ENCODE measurements at regions not wholly inside any gene's neighbourhood (a gene's known extent, or its start where the extent isn't known, plus 50 kb on each side); places are given as distances from the start of the nearest gene placed in this dataset.

DNA sequence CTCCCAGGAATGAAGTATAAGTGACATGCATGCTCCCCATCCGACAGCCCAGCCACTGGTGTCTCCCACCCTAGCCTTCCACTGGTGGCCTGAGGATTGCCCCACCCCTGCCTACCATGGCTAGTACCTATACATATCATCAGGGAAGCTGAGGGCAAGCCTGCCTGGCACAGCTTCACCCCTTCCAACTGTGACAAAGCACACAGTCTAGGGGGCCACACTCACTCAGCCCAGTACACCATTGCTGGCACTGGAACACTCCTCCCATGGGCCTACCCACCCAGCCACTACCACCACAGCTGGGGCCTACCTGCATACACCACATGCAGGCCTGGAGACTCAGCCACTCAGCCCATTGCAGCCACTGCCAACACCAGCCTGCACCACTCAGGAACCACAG, 393.1 kb upstream of the STEAP1 start:
- no peaks in the 10 kb centered on the region for H3K27me3 Mint-ChIP-seq (ENCODE audit: low read depth)
- no peaks in the 10 kb centered on the region for H3K4me1 Mint-ChIP-seq (ENCODE audit: low read depth)
- no peak for DNase-seq (ENCODE audit: low spot score)
- no peaks in the 10 kb centered on the region for H3K9me3 Mint-ChIP-seq
- no peaks in the 10 kb centered on the region for H3K36me3 Mint-ChIP-seq (ENCODE audit: low read depth)
- no peak overlapping the region for H3K4me3 Mint-ChIP-seq
- H3K27ac Mint-ChIP-seq = no peak overlapping the region

DNA sequence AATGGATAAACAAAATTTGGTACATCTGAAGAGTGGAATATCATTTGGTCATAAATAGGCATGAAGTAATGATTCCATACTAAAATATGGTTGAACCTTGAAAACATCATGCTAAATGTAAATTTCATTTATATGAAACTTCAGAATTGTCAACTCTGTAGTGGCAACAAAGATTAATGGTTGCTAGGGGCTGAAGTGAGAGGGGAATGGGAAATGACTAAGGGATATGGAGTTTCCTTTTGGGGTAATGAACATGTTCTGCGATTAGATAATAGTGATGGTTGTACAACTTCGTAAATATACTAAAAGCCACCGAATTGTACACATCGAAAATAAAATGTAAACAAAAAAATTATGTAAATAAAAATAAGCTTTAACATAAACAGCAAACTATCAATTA, 384.1 kb upstream of the STEAP1 start:
- Mint-ChIP-seq H3K27me3 (ENCODE audit: low read depth) (no peaks in the 10 kb centered on the region), H3K4me3 (no peak overlapping the region), H3K9me3 (no peaks in the 10 kb centered on the region), H3K36me3 (ENCODE audit: low read depth) (no peaks in the 10 kb centered on the region), H3K4me1 (ENCODE audit: low read depth) (no peaks in the 10 kb centered on the region), H3K27ac (no peak overlapping the region)
- no peak for DNase-seq (ENCODE audit: low spot score)

DNA sequence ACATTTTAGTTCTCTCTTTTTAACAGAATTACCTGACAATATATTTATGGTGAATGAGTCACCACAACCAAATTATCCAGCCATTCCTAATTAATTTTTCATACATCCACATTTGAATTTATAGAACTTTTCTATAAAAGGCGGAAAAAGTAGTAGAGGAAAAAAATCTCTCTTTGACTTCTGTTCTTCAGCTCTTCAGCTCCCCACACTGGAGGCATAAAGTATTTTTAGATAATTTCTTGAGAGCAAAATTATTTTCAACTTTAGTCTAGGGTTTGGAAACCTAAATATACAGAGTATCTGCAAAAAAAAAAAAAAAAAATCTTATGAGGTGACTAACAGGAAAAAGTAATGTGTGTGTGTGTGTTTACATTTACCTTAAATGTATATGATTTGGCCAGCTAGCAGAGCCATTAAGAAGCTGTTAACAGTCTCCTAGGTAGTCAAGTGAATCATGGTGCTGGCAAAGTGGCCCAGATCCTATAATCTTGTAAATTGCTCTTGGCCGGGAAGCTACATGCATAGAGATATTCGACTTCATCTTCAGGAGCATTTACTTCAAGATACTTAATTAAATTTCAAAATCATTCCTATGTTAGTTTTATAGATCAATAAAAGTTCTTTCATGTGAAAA, 383.1 kb upstream of the STEAP1 start:
- no peak for DNase-seq (ENCODE audit: low spot score)
- Mint-ChIP-seq H3K4me1 (ENCODE audit: low read depth) (no peaks in the 10 kb centered on the region), H3K36me3 (ENCODE audit: low read depth) (no peaks in the 10 kb centered on the region), H3K4me3 (no peak overlapping the region), H3K27ac (no peak overlapping the region), H3K9me3 (no peaks in the 10 kb centered on the region), H3K27me3 (ENCODE audit: low read depth) (no peaks in the 10 kb centered on the region)

DNA sequence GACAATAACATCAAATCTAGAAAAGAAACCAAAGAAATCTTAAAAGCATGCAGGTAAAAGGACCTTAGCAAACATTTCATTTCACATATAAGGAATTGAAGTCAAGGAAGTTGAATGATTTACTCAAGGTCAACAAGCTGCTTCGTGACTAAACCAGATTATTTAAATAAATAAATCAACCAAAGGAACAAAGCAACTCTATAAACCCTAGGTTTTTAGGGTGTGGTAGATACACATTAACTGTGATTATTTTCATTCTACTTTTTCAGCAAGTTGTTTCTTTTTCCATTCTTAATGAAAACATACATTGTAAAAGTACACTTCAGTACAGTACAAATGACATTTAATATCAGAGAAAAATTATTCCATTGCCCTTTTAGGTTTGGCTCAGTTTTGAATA, 382.0 kb upstream of the STEAP1 start:
- Mint-ChIP-seq H3K4me3 (no peak overlapping the region), H3K4me1 (ENCODE audit: low read depth) (no peaks in the 10 kb centered on the region), H3K36me3 (ENCODE audit: low read depth) (no peaks in the 10 kb centered on the region), H3K27me3 (ENCODE audit: low read depth) (no peaks in the 10 kb centered on the region), H3K9me3 (no peaks in the 10 kb centered on the region), H3K27ac (no peak overlapping the region)
- DNase-seq (ENCODE audit: low spot score) = no peak

DNA sequence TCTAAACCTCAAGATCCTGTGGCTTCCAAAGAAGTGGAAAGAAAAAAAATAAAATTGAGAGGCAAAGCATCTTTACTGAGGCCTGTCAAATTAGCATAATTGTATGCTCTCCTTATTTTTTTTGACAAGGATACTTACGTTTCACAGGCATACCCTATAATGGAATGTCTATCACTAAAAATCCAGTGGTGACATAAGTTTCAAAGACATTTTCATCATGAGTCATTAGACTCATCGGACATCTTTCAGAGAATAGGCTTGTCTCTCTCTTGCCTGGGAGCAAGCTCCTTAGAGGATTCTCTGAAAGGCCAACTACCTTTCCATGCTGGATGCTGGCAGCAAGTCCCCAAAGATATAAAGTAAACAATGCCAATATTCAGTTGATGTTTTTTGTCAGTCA, 380.7 kb upstream of the STEAP1 start:
- no peaks in the 10 kb centered on the region for H3K4me1 Mint-ChIP-seq (ENCODE audit: low read depth)
- DNase-seq (ENCODE audit: low spot score) = no peak
- H3K4me3 Mint-ChIP-seq = no peak overlapping the region
- no peaks in the 10 kb centered on the region for H3K9me3 Mint-ChIP-seq
- no peaks in the 10 kb centered on the region for H3K27me3 Mint-ChIP-seq (ENCODE audit: low read depth)
- no peaks in the 10 kb centered on the region for H3K36me3 Mint-ChIP-seq (ENCODE audit: low read depth)
- H3K27ac Mint-ChIP-seq = no peak overlapping the region

DNA sequence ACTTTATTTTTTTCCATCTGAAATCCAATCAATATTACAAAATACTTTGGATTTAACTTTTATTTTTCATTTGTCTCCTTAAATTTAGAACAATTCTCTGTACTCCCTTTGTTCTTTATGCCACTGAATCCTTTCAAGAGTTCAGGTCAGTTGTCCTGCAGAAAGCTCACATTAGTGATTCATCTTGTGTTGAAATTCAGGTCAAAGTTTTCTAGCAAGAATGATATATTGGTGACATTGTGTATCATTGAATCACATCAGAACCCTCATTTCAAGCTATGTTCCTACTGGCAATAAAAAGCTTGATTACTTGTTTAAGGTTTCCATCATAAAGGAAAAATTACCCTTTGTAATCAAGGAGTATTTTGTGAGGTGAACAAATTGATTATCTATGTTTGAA, 378.8 kb upstream of the STEAP1 start:
- Mint-ChIP-seq H3K9me3 (no peaks in the 10 kb centered on the region), H3K4me1 (ENCODE audit: low read depth) (no peaks in the 10 kb centered on the region), H3K27ac (no peak overlapping the region), H3K27me3 (ENCODE audit: low read depth) (no peaks in the 10 kb centered on the region), H3K36me3 (ENCODE audit: low read depth) (no peaks in the 10 kb centered on the region), H3K4me3 (no peak overlapping the region)
- no peak for DNase-seq (ENCODE audit: low spot score)

DNA sequence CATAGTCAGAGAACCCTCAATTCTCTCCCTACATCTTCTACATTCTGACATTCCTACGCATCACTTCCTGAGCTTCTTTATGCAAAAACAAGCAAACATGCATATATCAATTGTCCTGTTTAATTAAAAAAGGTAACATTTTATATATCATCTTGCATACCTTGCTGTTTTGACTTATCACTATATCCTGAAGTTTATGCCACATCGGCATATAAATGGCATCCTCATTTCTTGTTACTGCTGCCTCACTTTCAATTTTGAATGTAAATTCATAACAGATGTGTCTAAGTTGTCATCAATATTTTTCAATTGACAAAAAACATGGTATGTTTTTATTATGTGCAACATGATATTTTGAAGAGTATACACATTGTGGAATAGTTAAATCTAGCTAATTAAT, 377.3 kb upstream of the STEAP1 start:
- H3K27ac Mint-ChIP-seq = no peak overlapping the region
- H3K4me3 Mint-ChIP-seq = no peak overlapping the region
- no peaks in the 10 kb centered on the region for H3K36me3 Mint-ChIP-seq (ENCODE audit: low read depth)
- DNase-seq (ENCODE audit: low spot score) = no peak
- no peaks in the 10 kb centered on the region for H3K4me1 Mint-ChIP-seq (ENCODE audit: low read depth)
- H3K27me3 Mint-ChIP-seq (ENCODE audit: low read depth) = no peaks in the 10 kb centered on the region
- no peaks in the 10 kb centered on the region for H3K9me3 Mint-ChIP-seq

DNA sequence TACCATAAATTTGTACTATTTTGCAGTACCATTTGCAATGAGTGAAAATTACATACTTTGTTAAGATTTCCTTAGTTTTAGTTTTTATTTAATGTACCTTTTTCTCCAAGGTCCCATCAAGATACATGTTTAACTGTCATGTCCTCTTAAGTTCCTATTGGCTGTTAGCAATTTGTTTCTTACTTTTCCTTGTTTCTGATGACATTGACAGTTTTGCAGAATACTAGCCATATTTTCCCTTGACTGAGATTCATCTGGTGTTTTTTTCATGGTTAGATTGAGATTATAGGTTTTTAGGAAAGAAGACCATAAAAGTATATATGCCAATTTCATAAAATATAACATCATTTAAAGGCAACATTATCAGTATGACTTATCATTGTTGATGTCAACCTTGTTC, 376.8 kb upstream of the STEAP1 start:
- DNase-seq (ENCODE audit: low spot score) = no peak
- Mint-ChIP-seq H3K9me3 (no peaks in the 10 kb centered on the region), H3K4me1 (ENCODE audit: low read depth) (no peaks in the 10 kb centered on the region), H3K4me3 (no peak overlapping the region), H3K27me3 (ENCODE audit: low read depth) (no peaks in the 10 kb centered on the region), H3K36me3 (ENCODE audit: low read depth) (no peaks in the 10 kb centered on the region), H3K27ac (no peak overlapping the region)

DNA sequence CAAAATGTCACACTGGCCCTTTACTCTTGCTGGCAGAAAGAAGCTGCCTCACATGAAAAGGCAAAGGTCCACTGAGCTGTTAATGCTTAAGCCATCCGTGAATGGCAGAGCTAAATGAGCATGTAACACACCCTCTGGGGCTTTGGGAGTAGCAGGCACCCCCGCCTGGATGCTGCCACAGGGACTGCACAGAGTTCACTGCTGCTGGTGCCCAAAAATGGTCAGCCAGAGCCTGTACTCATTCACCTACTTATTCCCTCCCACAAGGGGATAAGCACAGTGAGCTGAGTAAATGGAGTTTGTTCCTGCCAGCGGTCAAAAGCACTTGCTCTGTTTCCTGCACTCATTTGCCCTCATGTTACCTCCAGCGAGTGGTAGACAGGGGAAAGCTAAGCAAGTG, 374.0 kb upstream of the STEAP1 start:
- no peaks in the 10 kb centered on the region for H3K36me3 Mint-ChIP-seq (ENCODE audit: low read depth)
- no peak overlapping the region for H3K4me3 Mint-ChIP-seq
- H3K9me3 Mint-ChIP-seq = no peaks in the 10 kb centered on the region
- H3K27ac Mint-ChIP-seq = no peak overlapping the region
- no peaks in the 10 kb centered on the region for H3K4me1 Mint-ChIP-seq (ENCODE audit: low read depth)
- DNase-seq (ENCODE audit: low spot score) = no peak
- no peaks in the 10 kb centered on the region for H3K27me3 Mint-ChIP-seq (ENCODE audit: low read depth)

DNA sequence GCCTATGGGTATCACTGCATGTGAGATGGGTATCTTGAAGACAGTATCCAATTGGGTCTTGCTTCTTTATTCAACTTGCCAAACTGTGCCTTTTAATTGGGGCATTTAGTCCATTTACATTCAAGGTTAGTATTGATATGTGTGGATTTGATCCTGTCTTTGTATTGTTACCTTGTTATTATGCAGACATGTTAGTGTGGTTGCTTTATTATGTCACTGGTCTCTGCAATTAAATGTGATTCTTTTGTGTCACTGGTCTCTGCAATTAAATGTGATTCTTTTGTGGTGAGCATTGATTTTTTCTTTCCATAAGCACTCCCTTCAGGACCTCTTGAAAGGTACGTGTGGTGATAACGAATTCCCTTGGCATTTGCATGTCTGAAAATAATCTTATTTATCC, 357.8 kb upstream of the STEAP1 start:
- no peaks in the 10 kb centered on the region for H3K9me3 Mint-ChIP-seq
- no peaks in the 10 kb centered on the region for H3K36me3 Mint-ChIP-seq (ENCODE audit: low read depth)
- no peaks in the 10 kb centered on the region for H3K4me1 Mint-ChIP-seq (ENCODE audit: low read depth)
- no peak for DNase-seq (ENCODE audit: low spot score)
- H3K4me3 Mint-ChIP-seq = no peak overlapping the region
- H3K27ac Mint-ChIP-seq = no peak overlapping the region
- no peaks in the 10 kb centered on the region for H3K27me3 Mint-ChIP-seq (ENCODE audit: low read depth)

DNA sequence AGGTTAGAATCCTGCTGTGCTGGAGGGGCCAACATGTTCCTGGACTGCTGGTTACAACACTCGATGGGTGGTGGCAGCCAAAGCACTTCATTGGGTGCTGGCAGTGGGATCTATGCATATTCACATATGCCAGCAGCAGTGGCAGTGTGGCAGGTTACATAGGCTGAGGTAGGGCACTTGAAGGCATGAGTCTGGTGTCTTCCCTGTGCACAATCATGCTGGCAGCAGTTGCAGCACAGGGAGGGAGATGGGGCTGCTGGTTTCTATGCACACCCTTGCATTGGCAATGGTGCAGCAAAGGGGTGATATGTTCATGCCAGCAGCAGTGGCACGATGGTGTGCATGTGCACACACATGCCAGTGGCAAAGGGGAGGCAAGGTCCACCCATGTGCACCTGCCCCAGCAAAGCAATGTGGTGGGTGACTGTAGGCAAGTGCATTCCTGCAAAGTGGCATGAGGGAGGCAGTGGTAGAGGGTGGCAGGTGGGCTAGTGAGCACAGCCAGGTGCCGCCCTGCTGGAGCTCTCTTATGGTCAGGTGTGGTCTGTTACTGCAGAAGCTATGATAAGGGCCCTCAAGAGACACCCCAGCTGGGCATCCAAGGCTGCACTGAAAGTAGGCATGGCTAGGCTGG, 356.2 kb upstream of the STEAP1 start:
- Mint-ChIP-seq H3K27ac (no peak overlapping the region), H3K4me1 (ENCODE audit: low read depth) (no peaks in the 10 kb centered on the region), H3K27me3 (ENCODE audit: low read depth) (no peaks in the 10 kb centered on the region), H3K4me3 (no peak overlapping the region), H3K9me3 (no peaks in the 10 kb centered on the region), H3K36me3 (ENCODE audit: low read depth) (no peaks in the 10 kb centered on the region)
- DNase-seq (ENCODE audit: low spot score) = no peak

DNA sequence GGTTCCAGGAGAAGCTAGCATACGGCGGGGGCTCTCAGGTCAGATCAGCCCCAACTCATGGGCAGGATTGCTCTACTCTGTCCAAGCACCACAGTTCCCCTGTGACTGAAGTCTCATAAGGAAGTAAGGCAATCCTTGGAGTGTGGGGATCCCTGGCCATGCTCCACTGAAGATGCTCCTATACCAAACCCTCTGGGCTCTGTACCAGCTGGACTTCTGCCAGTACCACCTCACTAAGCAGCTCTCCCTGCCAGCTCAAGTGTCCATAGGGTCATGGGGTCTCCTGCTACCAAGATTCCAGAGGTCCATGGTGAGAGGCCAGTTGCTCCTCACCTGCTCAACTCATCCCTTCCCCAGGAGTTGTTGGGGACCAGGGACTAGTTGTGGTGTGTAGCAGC, 355.7 kb upstream of the STEAP1 start:
- no peaks in the 10 kb centered on the region for H3K27me3 Mint-ChIP-seq (ENCODE audit: low read depth)
- H3K36me3 Mint-ChIP-seq (ENCODE audit: low read depth) = no peaks in the 10 kb centered on the region
- DNase-seq (ENCODE audit: low spot score) = no peak
- no peak overlapping the region for H3K27ac Mint-ChIP-seq
- no peaks in the 10 kb centered on the region for H3K9me3 Mint-ChIP-seq
- no peak overlapping the region for H3K4me3 Mint-ChIP-seq
- H3K4me1 Mint-ChIP-seq (ENCODE audit: low read depth) = no peaks in the 10 kb centered on the region

DNA sequence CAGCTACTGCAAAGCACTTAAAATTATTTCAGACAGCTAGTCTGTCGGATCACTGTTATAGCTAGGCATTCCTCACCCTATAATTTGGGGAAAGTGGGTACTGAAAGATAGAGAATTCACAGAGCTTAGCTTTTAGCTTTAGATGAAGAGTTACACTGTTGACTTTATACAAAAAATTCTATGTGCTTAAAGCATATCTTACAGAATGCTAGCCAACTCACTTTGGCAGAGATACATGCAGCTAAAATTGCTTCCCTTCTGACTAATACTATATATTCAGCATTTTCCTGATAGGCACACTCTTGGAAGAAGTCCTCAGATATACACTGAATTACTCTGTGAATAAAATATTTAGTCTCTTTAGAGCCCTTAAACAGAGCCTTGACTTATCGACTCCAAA, 353.5 kb upstream of the STEAP1 start:
- H3K9me3 Mint-ChIP-seq = no peaks in the 10 kb centered on the region
- no peaks in the 10 kb centered on the region for H3K4me1 Mint-ChIP-seq (ENCODE audit: low read depth)
- H3K36me3 Mint-ChIP-seq (ENCODE audit: low read depth) = no peaks in the 10 kb centered on the region
- H3K27me3 Mint-ChIP-seq (ENCODE audit: low read depth) = no peaks in the 10 kb centered on the region
- DNase-seq (ENCODE audit: low spot score) = no peak
- no peak overlapping the region for H3K27ac Mint-ChIP-seq
- no peak overlapping the region for H3K4me3 Mint-ChIP-seq

DNA sequence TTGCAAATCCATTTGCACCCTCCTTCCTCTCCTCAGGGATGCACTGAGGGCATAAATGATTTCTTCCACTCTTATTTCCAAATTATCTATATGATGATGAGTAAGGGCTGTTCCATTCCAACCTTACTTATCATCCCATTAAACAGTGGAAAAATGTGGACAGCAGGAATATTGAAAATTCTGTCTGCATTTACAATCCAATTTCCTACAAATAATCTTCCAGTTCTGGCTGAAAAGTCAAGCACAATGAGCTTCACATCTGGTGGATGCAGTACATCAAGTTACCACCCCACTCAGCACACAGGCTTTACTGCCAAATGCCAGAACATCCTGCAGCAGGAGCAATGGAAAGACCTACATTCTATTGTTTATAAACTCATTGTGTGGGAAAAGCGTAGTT, 345.0 kb upstream of the STEAP1 start:
- Mint-ChIP-seq H3K36me3 (ENCODE audit: low read depth) (no peaks in the 10 kb centered on the region), H3K4me3 (no peak overlapping the region)

DNA sequence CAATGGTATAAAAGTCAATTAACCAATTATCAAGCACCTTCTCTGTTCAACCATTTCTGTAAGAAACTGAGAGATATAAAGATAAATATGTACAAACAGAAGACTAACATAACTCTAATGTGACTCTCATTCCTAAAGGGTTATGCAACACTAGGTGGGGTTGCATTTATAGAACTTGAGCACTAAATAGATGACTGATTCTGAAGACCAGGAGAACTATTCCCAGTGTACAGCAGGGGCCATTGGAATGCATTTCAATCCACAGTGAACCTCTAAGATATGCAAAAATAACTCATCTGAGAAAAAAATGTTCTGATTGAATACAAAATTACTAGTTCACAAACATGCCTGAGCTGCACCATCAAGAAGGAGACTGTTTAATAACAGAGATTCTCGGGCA, 341.2 kb upstream of the STEAP1 start:
- DNase-seq (ENCODE audit: low spot score) = no peak
- no peaks in the 10 kb centered on the region for H3K27me3 Mint-ChIP-seq (ENCODE audit: low read depth)
- H3K9me3 Mint-ChIP-seq = no peaks in the 10 kb centered on the region
- H3K27ac Mint-ChIP-seq = no peak overlapping the region
- no peaks in the 10 kb centered on the region for H3K36me3 Mint-ChIP-seq (ENCODE audit: low read depth)
- no peaks in the 10 kb centered on the region for H3K4me1 Mint-ChIP-seq (ENCODE audit: low read depth)
- no peak overlapping the region for H3K4me3 Mint-ChIP-seq

More for the DNA sequence above, 345.0 kb upstream of the STEAP1 start:
- H3K27ac Mint-ChIP-seq = no peak overlapping the region
- DNase-seq (ENCODE audit: low spot score) = no peak
- no peaks in the 10 kb centered on the region for H3K9me3 Mint-ChIP-seq
- H3K27me3 Mint-ChIP-seq (ENCODE audit: low read depth) = no peaks in the 10 kb centered on the region
- H3K4me1 Mint-ChIP-seq (ENCODE audit: low read depth) = no peaks in the 10 kb centered on the region

Measured in T-helper 2 cell treated with Interferon-gamma antibody and Interleukin-4, amounts not matched to agents 5 μg/mL and 100 μg/mL, for 36 hours (primary cell).